ENCODE measurements at regions not wholly inside any gene's neighbourhood (a gene's known extent, or its start where the extent isn't known, plus 50 kb on each side); places are given as distances from the start of the nearest gene placed in this dataset.

GRCh38 chr13:31968473-31968872 is 63.1 kb upstream of the FRY start:
- Histone ChIP-seq H3K36me3 (ENCODE audit: control insufficient read depth, low read length) (no peaks in the 10 kb centered on the region), H3K27ac (ENCODE audit: low read depth, low read length) (no peak overlapping the region), H3K9me2 (replicated peaks; ENCODE audit: control insufficient read depth, low read length) (no peaks in the 10 kb centered on the region), H4K20me1 (ENCODE audit: control insufficient read depth, insufficient read depth, low read depth, low read length) (no peaks in the 10 kb centered on the region), H3K4me1 (ENCODE audit: control insufficient read depth, low read length) (peaks cover 42% of the 10 kb centered on the region), H3K27me3 (ENCODE audit: control insufficient read depth, low read length) (no peaks in the 10 kb centered on the region), H3K79me2 (ENCODE audit: control insufficient read depth, low read length) (no peaks in the 10 kb centered on the region), H3F3A (ENCODE audit: control insufficient read depth, insufficient read depth) (peaks cover 9% of the 10 kb centered on the region; the same call in 1 of the 2 replicates), H3K4me2 (ENCODE audit: low read length) (no peak overlapping the region), H3K9me3 (ENCODE audit: control insufficient read depth, insufficient read depth, low read length) (peaks cover 8% of the 10 kb centered on the region; the same call in 1 of the 2 replicates), H3K4me3 (ENCODE audit: low read length) (no peak overlapping the region)
- TF ChIP-seq EZH2phosphoT487 (IDR thresholded peaks at IDR 0.05; ENCODE audit: borderline replicate concordance, low read length) (no peak), CTCF (IDR thresholded peaks at IDR 0.05; ENCODE audit: low read depth, low read length, poor library complexity, severe bottlenecking) (no peak)

GRCh38 chr13:31970231-31970930 is 61.2 kb upstream of the FRY start:
- no peak overlapping the region for H3K27ac ChIP-seq (ENCODE audit: low read depth, low read length)
- no peak for TF ChIP-seq EZH2phosphoT487 (IDR thresholded peaks at IDR 0.05; ENCODE audit: borderline replicate concordance, low read length)
- no peak for TF ChIP-seq CTCF (IDR thresholded peaks at IDR 0.05; ENCODE audit: low read depth, low read length, poor library complexity, severe bottlenecking)

DNA sequence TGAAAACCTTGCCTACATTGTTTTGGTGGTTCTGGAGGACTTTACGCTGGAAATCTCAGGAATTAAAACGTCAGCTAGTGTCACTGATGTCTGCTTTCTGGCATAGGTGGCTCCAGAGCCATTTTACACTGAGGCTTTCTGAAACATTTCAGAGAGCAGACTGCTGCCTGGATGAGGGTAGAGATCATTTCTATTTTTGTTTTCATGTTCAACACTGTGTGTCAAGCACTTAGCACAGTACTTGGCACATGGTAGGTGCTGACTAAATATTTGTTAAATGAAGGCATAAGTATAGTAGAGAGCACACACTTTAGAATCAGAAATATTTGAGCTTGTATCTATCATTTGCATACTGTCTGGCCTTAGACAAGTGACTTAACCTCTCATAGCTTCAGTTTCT is 59.1 kb upstream of the FRY start:
- H3K36me3 ChIP-seq (ENCODE audit: control insufficient read depth, low read length): no peaks in the 10 kb centered on the region
- H3K4me3 ChIP-seq (ENCODE audit: low read length): no peak overlapping the region
- no peak overlapping the region for H3K4me2 ChIP-seq (ENCODE audit: low read length)
- H3K4me1 ChIP-seq (ENCODE audit: control insufficient read depth, low read length): peaks cover 5% of the 10 kb centered on the region; the same call in 1 of the 2 replicates
- H3F3A ChIP-seq (ENCODE audit: control insufficient read depth, insufficient read depth): no peaks in the 10 kb centered on the region
- peaks cover 8% of the 10 kb centered on the region; the same call in 1 of the 2 replicates for H3K9me3 ChIP-seq (ENCODE audit: control insufficient read depth, insufficient read depth, low read length)
- TF ChIP-seq CTCF (IDR thresholded peaks at IDR 0.05; ENCODE audit: low read depth, low read length, poor library complexity, severe bottlenecking) (no peak), EZH2phosphoT487 (IDR thresholded peaks at IDR 0.05; ENCODE audit: borderline replicate concordance, low read length) (no peak)
- H3K79me2 ChIP-seq (ENCODE audit: control insufficient read depth, low read length): no peaks in the 10 kb centered on the region
- H3K9me2 ChIP-seq (replicated peaks; ENCODE audit: control insufficient read depth, low read length): no peaks in the 10 kb centered on the region
- no peaks in the 10 kb centered on the region for H3K27me3 ChIP-seq (ENCODE audit: control insufficient read depth, low read length)
- H4K20me1 ChIP-seq (ENCODE audit: control insufficient read depth, insufficient read depth, low read depth, low read length): no peaks in the 10 kb centered on the region
- H3K27ac ChIP-seq (ENCODE audit: low read depth, low read length): no peak overlapping the region

More at GRCh38 chr13:31970231-31970930, 61.2 kb upstream of the FRY start:
- Histone ChIP-seq H4K20me1 (ENCODE audit: control insufficient read depth, insufficient read depth, low read depth, low read length) (no peaks in the 10 kb centered on the region), H3K4me2 (ENCODE audit: low read length) (no peak overlapping the region), H3K79me2 (ENCODE audit: control insufficient read depth, low read length) (no peaks in the 10 kb centered on the region), H3K9me3 (ENCODE audit: control insufficient read depth, insufficient read depth, low read length) (peaks cover 8% of the 10 kb centered on the region; the same call in 1 of the 2 replicates), H3K4me3 (ENCODE audit: low read length) (no peak overlapping the region), H3K9me2 (replicated peaks; ENCODE audit: control insufficient read depth, low read length) (no peaks in the 10 kb centered on the region), H3K36me3 (ENCODE audit: control insufficient read depth, low read length) (no peaks in the 10 kb centered on the region), H3K4me1 (ENCODE audit: control insufficient read depth, low read length) (peaks cover 23% of the 10 kb centered on the region), H3K27me3 (ENCODE audit: control insufficient read depth, low read length) (no peaks in the 10 kb centered on the region), H3F3A (ENCODE audit: control insufficient read depth, insufficient read depth) (peaks cover 4% of the 10 kb centered on the region; the same call in 1 of the 2 replicates)

All from DOHH2 (cell line).